ENCODE measurements at regions not wholly inside any gene's neighbourhood (a gene's known extent, or its start where the extent isn't known, plus 50 kb on each side); places are given as distances from the start of the nearest gene placed in this dataset.

GRCh38 chr4:155572106-155572703, 94.4 kb upstream of the GUCY1A1 start:
- Histone ChIP-seq H3K4me1 (ENCODE audit: insufficient read depth, low read length) (no peaks in the 10 kb centered on the region), H3K27me3 (ENCODE audit: insufficient read depth, low read length, poor library complexity) (no peaks in the 10 kb centered on the region), H3K79me2 (ENCODE audit: insufficient read depth, low read length) (no peaks in the 10 kb centered on the region), H3K4me2 (ENCODE audit: insufficient read depth, low read length) (no peak overlapping the region), H2AFZ (ENCODE audit: low read depth, low read length) (no peak overlapping the region), H4K20me1 (ENCODE audit: insufficient read depth, low read length) (no peaks in the 10 kb centered on the region), H3K9ac (ENCODE audit: low read depth, low read length) (no peak overlapping the region), H3K4me3 (ENCODE audit: low read depth in 1 of 2, low read length in 2 of 2) (no peak overlapping the region), H3K36me3 (ENCODE audit: insufficient read depth, low read length) (no peaks in the 10 kb centered on the region), H3K27ac (ENCODE audit: low read length) (no peak overlapping the region), H3K9me3 (ENCODE audit: insufficient read depth, low read length, severe bottlenecking) (no peaks in the 10 kb centered on the region)
- TF ChIP-seq CTCF (IDR thresholded peaks at IDR 0.05; ENCODE audit: borderline replicate concordance, extremely low read depth, low read length, poor library complexity, severe bottlenecking) (no peak), EZH2 (IDR thresholded peaks at IDR 0.05; ENCODE audit: borderline replicate concordance, low read depth, low read length, severe bottlenecking) (no peak)
- ATAC-seq (ENCODE audit: insufficient read depth, low read depth) (no peak), DNase-seq (no peak)

GRCh38 chr4:155571184-155571944, 95.3 kb upstream of the GUCY1A1 start:
- Histone ChIP-seq H3K27me3 (ENCODE audit: insufficient read depth, low read length, poor library complexity) (no peaks in the 10 kb centered on the region), H3K9me3 (ENCODE audit: insufficient read depth, low read length, severe bottlenecking) (no peaks in the 10 kb centered on the region), H3K4me1 (ENCODE audit: insufficient read depth, low read length) (no peaks in the 10 kb centered on the region), H3K36me3 (ENCODE audit: insufficient read depth, low read length) (no peaks in the 10 kb centered on the region), H2AFZ (ENCODE audit: low read depth, low read length) (no peak overlapping the region), H3K4me2 (ENCODE audit: insufficient read depth, low read length) (no peak overlapping the region), H3K9ac (ENCODE audit: low read depth, low read length) (no peak overlapping the region), H3K4me3 (ENCODE audit: low read depth in 1 of 2, low read length in 2 of 2) (no peak overlapping the region), H3K79me2 (ENCODE audit: insufficient read depth, low read length) (no peaks in the 10 kb centered on the region), H4K20me1 (ENCODE audit: insufficient read depth, low read length) (no peaks in the 10 kb centered on the region), H3K27ac (ENCODE audit: low read length) (no peak overlapping the region)
- DNase-seq: no peak
- ATAC-seq (ENCODE audit: insufficient read depth, low read depth): no peak
- TF ChIP-seq CTCF (IDR thresholded peaks at IDR 0.05; ENCODE audit: borderline replicate concordance, extremely low read depth, low read length, poor library complexity, severe bottlenecking) (no peak), EZH2 (IDR thresholded peaks at IDR 0.05; ENCODE audit: borderline replicate concordance, low read depth, low read length, severe bottlenecking) (no peak)

GRCh38 chr4:155570661-155571060, 96.0 kb upstream of the GUCY1A1 start:
- no peak for DNase-seq
- Histone ChIP-seq H3K4me1 (ENCODE audit: insufficient read depth, low read length) (no peaks in the 10 kb centered on the region), H3K27me3 (ENCODE audit: insufficient read depth, low read length, poor library complexity) (no peaks in the 10 kb centered on the region), H3K79me2 (ENCODE audit: insufficient read depth, low read length) (no peaks in the 10 kb centered on the region), H2AFZ (ENCODE audit: low read depth, low read length) (0 out of 2 replicates have a peak overlapping the region, but pooled peaks have one; percentile 19), H3K9ac (ENCODE audit: low read depth, low read length) (no peak overlapping the region), H3K9me3 (ENCODE audit: insufficient read depth, low read length, severe bottlenecking) (no peaks in the 10 kb centered on the region), H3K36me3 (ENCODE audit: insufficient read depth, low read length) (no peaks in the 10 kb centered on the region), H3K4me2 (ENCODE audit: insufficient read depth, low read length) (no peak overlapping the region), H3K27ac (ENCODE audit: low read length) (no peak overlapping the region), H3K4me3 (ENCODE audit: low read depth in 1 of 2, low read length in 2 of 2) (no peak overlapping the region), H4K20me1 (ENCODE audit: insufficient read depth, low read length) (no peaks in the 10 kb centered on the region)
- ATAC-seq (ENCODE audit: insufficient read depth, low read depth): no peak
- TF ChIP-seq CTCF (IDR thresholded peaks at IDR 0.05; ENCODE audit: borderline replicate concordance, extremely low read depth, low read length, poor library complexity, severe bottlenecking): no peak
- no peak for TF ChIP-seq EZH2 (IDR thresholded peaks at IDR 0.05; ENCODE audit: borderline replicate concordance, low read depth, low read length, severe bottlenecking)
